Heart left ventricle (tissue), 16 donors: ENCODE measurements at regions not wholly inside any gene's neighbourhood (a gene's known extent, or its start where the extent isn't known, plus 50 kb on each side); places are given as distances from the start of the nearest gene placed in this dataset.
A peak's percentile ranks its signal among the peaks of the same experiment; 100 is the strongest.
"Not testable (repeated sequence)": the region's sequence is repeated elsewhere in the genome, so short reads cannot be mapped to it uniquely, and the experiment has no call there.

Experiments
- ATAC-seq, 4 donors: fragments of 200-7000 bp; cut with Tn5 transposase; one replicate each; pipeline ENCODE4 v1.9.1; 2020 to 2022; ENCODE audit warnings: moderate library complexity in 4 of 4, mild to moderate bottlenecking in 3 of 4, moderate number of reproducible peaks in 1 of 4
- DNase-seq, 5 donors: peaks; one replicate each; pipeline ENCODE4 v3.0.0-alpha.2; 2020
- H3K27ac ChIP-seq, 12 donors: fragments of 200-600 bp; sonication (generic) in 4 of 12; one replicate each; pipeline versions ENCODE4 v1.5.0 to v1.8.0; 2016 to 2022; ENCODE audit warnings: mild to moderate bottlenecking in 2 of 12
- H3K27me3 ChIP-seq, 9 donors: fragments of 200-600 bp; sonication (generic) in 2 of 9; one replicate each; pipeline versions ENCODE4 v1.5.1 to v1.8.0; 2016 to 2022; ENCODE audit warnings: mild to moderate bottlenecking in 3 of 9
- H3K36me3 ChIP-seq, 9 donors: fragments of 200-600 bp; sonication (generic) in 2 of 9; one replicate each; pipeline versions ENCODE4 v1.5.0 to v1.8.0; 2018 to 2022; ENCODE audit warnings: mild to moderate bottlenecking in 2 of 9
- H3K4me1 ChIP-seq, 12 donors: fragments of 200-600 bp; sonication (generic) in 4 of 12; one replicate each; pipeline versions ENCODE4 v1.5.0 to v1.8.0; 2016 to 2022; ENCODE audit warnings: mild to moderate bottlenecking in 3 of 12
- H3K4me3 ChIP-seq, 12 donors: fragments of 200-600 bp; sonication (generic) in 4 of 12; one replicate each; pipeline versions ENCODE4 v1.5.0 to v1.8.0; 2017 to 2022; ENCODE audit warnings: mild to moderate bottlenecking in 9 of 12, moderate library complexity in 4 of 12
- H3K9me3 ChIP-seq, 12 donors: fragments of 200-600 bp; sonication (generic) in 4 of 12; one replicate each; pipeline versions ENCODE4 v1.5.0 to v1.8.0; 2016 to 2022; ENCODE audit warnings: mild to moderate bottlenecking in 1 of 12
- POLR2A ChIP-seq, 2 donors: fragments of 450-650 bp; IDR thresholded peaks; one replicate each; pipeline ENCODE4 v1.6.1; 2017; ENCODE audit warnings: antibody characterized with exemption in 2 of 2, mild to moderate bottlenecking in 2 of 2, moderate library complexity in 2 of 2
- WGBS, 4 donors: extraction: QIAGEN DNeasy Blood & Tissue Kit in 2 of 4; methylation state at CpG; one replicate each; pipeline versions ENCODE4 v1.1.5 to v1.1.7; 2013 to 2018; 5-methylcytosine and 5-hydroxymethylcytosine counted together
- intact Hi-C, 10 donors: fragments of 100-400 bp; cut with DNase I; formaldehyde crosslinking; loops; one replicate each; pipeline versions ENCODE4 v1.11.1 to v1.14.2; 2022
- TF ChIP-seq, protein P1 (sequence below), 12 donors: fragments of 200-600 bp; sonication (generic) in 4 of 12; IDR thresholded peaks; one replicate each; pipeline versions ENCODE4 v1.5.0 to v1.8.0; 2018 to 2022; ENCODE audit warnings: antibody characterized with exemption in 12 of 12, mild to moderate bottlenecking in 5 of 12
- donor health status: ischemic (EF 13 %, LVEDD 7.1; RV severe dilation, severe dysfunction).
- donor health status: healthy with polysubstance abuse.
- donor health status: DM: no; HTN: yes; CAD: no.
- donor health status: DM: no; HTN: no; CAD: no.
- donor health status: ischemic (EF 25% LVEDD 6.9; RV normal size, moderate dysfunction).
- donor health status: ischemic (EF 25% LVEDD 5.7; RV mildly dilated, moderate dysfunction).
- donor health status: healthy.
- donor health status: DM: yes; HTN: yes; CAD: no.
- donor health status: ischemic (EF 35%, LVEDD 5.7; RV mildly dilated, moderate dysfunction).
- donor health status: nonischemic (EF 11% LVEDD 7.7; RV severe dilation, severe dysfunction).
- donor health status: DM: yes; HTN: yes; CAD: no.
- donor health status: PGD.
- donor health status: ischemic (EF 29% LVEDD 5.4; RV normal size, mild dysfunction).
- donor health status: nonischemic (EF 23%, LVEDD 6.1; RV moderate dilation, normal function).

- ATAC-seq (no peak), DNase-seq (no peak)
- no peak for TF ChIP-seq POLR2A (IDR thresholded peaks at IDR 0.05)
- TF ChIP-seq, protein P1, sequence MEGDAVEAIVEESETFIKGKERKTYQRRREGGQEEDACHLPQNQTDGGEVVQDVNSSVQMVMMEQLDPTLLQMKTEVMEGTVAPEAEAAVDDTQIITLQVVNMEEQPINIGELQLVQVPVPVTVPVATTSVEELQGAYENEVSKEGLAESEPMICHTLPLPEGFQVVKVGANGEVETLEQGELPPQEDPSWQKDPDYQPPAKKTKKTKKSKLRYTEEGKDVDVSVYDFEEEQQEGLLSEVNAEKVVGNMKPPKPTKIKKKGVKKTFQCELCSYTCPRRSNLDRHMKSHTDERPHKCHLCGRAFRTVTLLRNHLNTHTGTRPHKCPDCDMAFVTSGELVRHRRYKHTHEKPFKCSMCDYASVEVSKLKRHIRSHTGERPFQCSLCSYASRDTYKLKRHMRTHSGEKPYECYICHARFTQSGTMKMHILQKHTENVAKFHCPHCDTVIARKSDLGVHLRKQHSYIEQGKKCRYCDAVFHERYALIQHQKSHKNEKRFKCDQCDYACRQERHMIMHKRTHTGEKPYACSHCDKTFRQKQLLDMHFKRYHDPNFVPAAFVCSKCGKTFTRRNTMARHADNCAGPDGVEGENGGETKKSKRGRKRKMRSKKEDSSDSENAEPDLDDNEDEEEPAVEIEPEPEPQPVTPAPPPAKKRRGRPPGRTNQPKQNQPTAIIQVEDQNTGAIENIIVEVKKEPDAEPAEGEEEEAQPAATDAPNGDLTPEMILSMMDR (IDR thresholded peaks at IDR 0.05) = no peak
- H3K4me3 ChIP-seq = no peak overlapping the region
- peaks cover 0 to 22% (median 6%) of the 10 kb centered on the region in 12 donors for H3K4me1 ChIP-seq
- H3K9me3 ChIP-seq = no peaks in the 10 kb centered on the region
- intact Hi-C loops = no loop called here
- 82 to 94% (median 86%) methylated on average over 1 of the region's 1 CpG for WGBS, 4 donors
- no peaks in the 10 kb centered on the region for H3K36me3 ChIP-seq
- H3K27ac ChIP-seq = no peak overlapping the region
- H3K27me3 ChIP-seq = no peaks in the 10 kb centered on the region
These were observed 57.1 kb upstream of the ANKH start for GRCh38 chr5:14928661-14929060.

- H3K27me3 ChIP-seq = no peaks in the 10 kb centered on the region
- intact Hi-C loops = no loop called here
- DNase-seq (no peak), ATAC-seq (no peak)
- no peak overlapping the region for H3K4me3 ChIP-seq
- no peaks in the 10 kb centered on the region for H3K9me3 ChIP-seq
- TF ChIP-seq POLR2A (IDR thresholded peaks at IDR 0.05) = no peak
- TF ChIP-seq, protein P1 (IDR thresholded peaks at IDR 0.05) = no peak
- WGBS, 4 donors = 76 to 83% (median 79%) methylated on average over 3 of the region's 3 CpGs
- peaks cover 0 to 35% (median 12%) of the 10 kb centered on the region in 12 donors for H3K4me1 ChIP-seq
- peak overlapping the region in 1 of 12 donors; percentile 60 for H3K27ac ChIP-seq
- H3K36me3 ChIP-seq = no peaks in the 10 kb centered on the region
These were observed 53.7 kb upstream of the ANKH start for GRCh38 chr5:14925326-14925725.

DNA sequence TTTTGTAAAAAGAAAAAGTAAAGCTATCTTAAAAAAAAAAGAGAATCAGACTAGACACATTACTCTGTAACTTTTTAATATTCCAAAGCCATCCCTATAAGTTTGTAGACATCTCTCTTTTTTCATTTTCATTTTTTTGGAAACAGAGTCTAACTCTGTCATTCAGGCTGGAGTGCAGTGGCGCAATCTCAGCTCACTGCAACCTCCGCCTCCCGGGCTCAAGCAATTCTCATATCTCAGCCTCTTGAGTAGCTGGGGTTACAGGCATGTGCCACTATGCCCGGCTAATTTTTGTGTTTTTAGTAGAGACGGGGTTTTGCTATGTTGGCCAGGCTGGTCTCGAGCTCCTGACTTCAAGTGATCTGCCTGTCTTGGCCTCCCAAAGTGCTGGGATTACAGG, 51.4 kb upstream of the ANKH start:
- H3K9me3 ChIP-seq, H3K27me3 ChIP-seq, H3K27ac ChIP-seq, ATAC-seq, DNase-seq, H3K36me3 ChIP-seq, intact Hi-C loops, H3K4me3 ChIP-seq: not testable (repeated sequence)
- H3K4me1 ChIP-seq = peaks cover 0 to 30% (median 10%) of the 10 kb centered on the region in 12 donors
- 53 to 74% (median 61%) methylated on average over 6 of the region's 6 CpGs for WGBS, 4 donors

DNA sequence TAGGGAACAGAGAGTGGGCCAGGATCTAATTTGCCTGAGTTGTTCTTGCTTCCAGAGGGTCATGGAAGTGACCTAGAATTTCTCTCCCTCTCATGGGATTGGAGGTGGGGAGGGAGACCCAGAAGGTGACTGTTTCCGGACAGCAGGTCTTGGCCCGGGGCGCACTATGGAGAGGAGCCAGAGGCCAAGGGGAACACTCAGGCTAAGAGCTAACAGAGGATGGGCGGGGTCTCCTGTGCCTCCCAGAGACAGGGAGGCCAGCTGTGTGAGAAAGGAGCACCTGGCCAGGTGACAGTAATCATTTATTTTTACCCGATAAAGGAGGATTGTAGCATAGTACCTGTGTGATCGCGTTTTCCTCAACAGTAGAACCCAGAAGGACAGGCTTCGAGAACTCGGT, 50.9 kb upstream of the ANKH start:
- intact Hi-C loops = no loop called here
- 72 to 81% (median 77%) methylated on average over 9 of the region's 9 CpGs for WGBS, 4 donors
- H3K4me3 ChIP-seq = no peak overlapping the region
- peaks cover 0 to 32% (median 10%) of the 10 kb centered on the region in 12 donors for H3K4me1 ChIP-seq
- DNase-seq (no peak), ATAC-seq (peak in 3 of 4 donors; percentile 10 to 53 (median 39))
- no peaks in the 10 kb centered on the region for H3K9me3 ChIP-seq
- TF ChIP-seq POLR2A (IDR thresholded peaks at IDR 0.05) = no peak
- TF ChIP-seq, protein P1 (IDR thresholded peaks at IDR 0.05) = no peak
- H3K27me3 ChIP-seq = no peaks in the 10 kb centered on the region
- H3K36me3 ChIP-seq = no peaks in the 10 kb centered on the region
- H3K27ac ChIP-seq = no peak overlapping the region
